ENCODE measurements at regions not wholly inside any gene's neighbourhood (a gene's known extent, or its start where the extent isn't known, plus 50 kb on each side); places are given as distances from the start of the nearest gene placed in this dataset.

DNA sequence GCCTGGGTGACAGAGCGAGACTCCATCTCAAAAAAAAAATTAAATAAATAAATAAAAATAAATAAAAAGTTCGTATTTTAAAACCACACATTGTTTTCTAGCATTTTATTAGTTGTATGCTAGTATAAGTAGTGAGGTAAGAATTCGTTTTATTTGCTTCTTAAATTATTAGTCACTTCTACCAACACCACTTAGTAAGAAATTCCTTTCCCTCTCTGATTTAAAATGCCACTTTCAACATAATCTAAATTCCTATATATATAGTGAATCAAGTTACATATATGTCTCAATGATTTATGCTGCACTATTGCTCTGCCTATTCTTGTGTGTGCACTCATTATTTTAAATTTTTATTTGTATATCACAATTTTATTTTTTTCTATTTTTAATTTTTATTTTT, 72.1 kb downstream of the MAGEC1 start:
- ChIA-PET POLR2A (no interaction called here), CTCF (no interaction called here)
- H3K9me3 Mint-ChIP-seq = peaks cover 34% of the 10 kb centered on the region
- H3K36me3 Mint-ChIP-seq = peaks cover 9% of the 10 kb centered on the region; the same call in 1 of the 2 replicates
- ATAC-seq (no peak), DNase-seq (ENCODE audit: low spot score) (no peak)
- no peaks in the 10 kb centered on the region; the same call in 1 of the 2 replicates for H3K27me3 Mint-ChIP-seq (ENCODE audit: low read depth)
- H3K27ac Mint-ChIP-seq = no peak overlapping the region
- H3K4me1 Mint-ChIP-seq = no peaks in the 10 kb centered on the region
- no peak overlapping the region for H3K4me3 Mint-ChIP-seq
- TF ChIP-seq NR2C2 (CRISPR knock-in tag; IDR thresholded peaks at IDR 0.05) = no peak
- TF ChIP-seq NFATC4 (CRISPR knock-in tag; IDR thresholded peaks at IDR 0.05) = no peak
- TF ChIP-seq IRF1 (CRISPR knock-in tag; IDR thresholded peaks at IDR 0.05) = no peak
- TF ChIP-seq, protein P1, sequence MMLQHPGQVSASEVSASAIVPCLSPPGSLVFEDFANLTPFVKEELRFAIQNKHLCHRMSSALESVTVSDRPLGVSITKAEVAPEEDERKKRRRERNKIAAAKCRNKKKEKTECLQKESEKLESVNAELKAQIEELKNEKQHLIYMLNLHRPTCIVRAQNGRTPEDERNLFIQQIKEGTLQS (CRISPR knock-in tag; conservative IDR thresholded peaks at IDR 0.05) = no peak
- no peak for TF ChIP-seq RORB (CRISPR knock-in tag; IDR thresholded peaks at IDR 0.05)
- TF ChIP-seq SMAD3 (CRISPR knock-in tag; IDR thresholded peaks at IDR 0.05; ENCODE audit: borderline replicate concordance) = no peak
- no peak for TF ChIP-seq GRHL2 (CRISPR knock-in tag; IDR thresholded peaks at IDR 0.05; ENCODE audit: insufficient replicate concordance, severe bottlenecking)
- TF ChIP-seq ZNF263 (CRISPR knock-in tag; IDR thresholded peaks at IDR 0.05; ENCODE audit: low read depth) = no peak
- no peak for TF ChIP-seq USF2 (CRISPR knock-in tag; IDR thresholded peaks at IDR 0.05)
- no peak for TF ChIP-seq NR1H2 (CRISPR knock-in tag; IDR thresholded peaks at IDR 0.05)
- no peak for TF ChIP-seq MYBL2 (CRISPR knock-in tag; IDR thresholded peaks at IDR 0.05)
- no peak for TF ChIP-seq IRF2 (CRISPR knock-in tag; IDR thresholded peaks at IDR 0.05; ENCODE audit: borderline replicate concordance, low read depth)
- no peak for TF ChIP-seq NFYB (CRISPR knock-in tag; conservative IDR thresholded peaks at IDR 0.05; ENCODE audit: low read depth)
- TF ChIP-seq SP1 (CRISPR knock-in tag; conservative IDR thresholded peaks at IDR 0.05) = no peak
- TF ChIP-seq ZMAT4 (CRISPR knock-in tag; IDR thresholded peaks at IDR 0.05) = no peak

GRCh38 chrX:141969706-141970105, 66.0 kb downstream of the MAGEC1 start:
- POLR2A ChIA-PET = no interaction called here
- DNase-seq (ENCODE audit: low spot score) (no peak), ATAC-seq (no peak)
- peaks cover 12% of the 10 kb centered on the region for H3K9me3 Mint-ChIP-seq
- CTCF ChIA-PET = no interaction called here
- H3K36me3 Mint-ChIP-seq = peaks cover 10% of the 10 kb centered on the region
- TF ChIP-seq ATF1 (CRISPR knock-in tag; IDR thresholded peaks at IDR 0.05) (no peak), IRF2 (CRISPR knock-in tag; IDR thresholded peaks at IDR 0.05; ENCODE audit: borderline replicate concordance, low read depth) (no peak), ZBTB43 (CRISPR knock-in tag; IDR thresholded peaks at IDR 0.05) (no peak), GTF2I (CRISPR knock-in tag; conservative IDR thresholded peaks at IDR 0.05) (no peak), GRHL2 (CRISPR knock-in tag; IDR thresholded peaks at IDR 0.05; ENCODE audit: insufficient replicate concordance, severe bottlenecking) (no peak), JAZF1 (CRISPR knock-in tag; IDR thresholded peaks at IDR 0.05) (no peak), PRRX2 (CRISPR knock-in tag; IDR thresholded peaks at IDR 0.05) (no peak), RELA (CRISPR knock-in tag; IDR thresholded peaks at IDR 0.05; ENCODE audit: borderline replicate concordance) (no peak), ZNF671 (CRISPR knock-in tag; IDR thresholded peaks at IDR 0.05) (no peak), MLX (CRISPR knock-in tag; IDR thresholded peaks at IDR 0.05) (no peak)
- TF ChIP-seq, protein P2, sequence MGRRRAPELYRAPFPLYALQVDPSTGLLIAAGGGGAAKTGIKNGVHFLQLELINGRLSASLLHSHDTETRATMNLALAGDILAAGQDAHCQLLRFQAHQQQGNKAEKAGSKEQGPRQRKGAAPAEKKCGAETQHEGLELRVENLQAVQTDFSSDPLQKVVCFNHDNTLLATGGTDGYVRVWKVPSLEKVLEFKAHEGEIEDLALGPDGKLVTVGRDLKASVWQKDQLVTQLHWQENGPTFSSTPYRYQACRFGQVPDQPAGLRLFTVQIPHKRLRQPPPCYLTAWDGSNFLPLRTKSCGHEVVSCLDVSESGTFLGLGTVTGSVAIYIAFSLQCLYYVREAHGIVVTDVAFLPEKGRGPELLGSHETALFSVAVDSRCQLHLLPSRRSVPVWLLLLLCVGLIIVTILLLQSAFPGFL (CRISPR knock-in tag; IDR thresholded peaks at IDR 0.05; ENCODE audit: borderline replicate concordance) = no peak
- H3K27ac Mint-ChIP-seq = no peak overlapping the region
- no peaks in the 10 kb centered on the region for H3K4me1 Mint-ChIP-seq
- no peak overlapping the region for H3K4me3 Mint-ChIP-seq
- H3K27me3 Mint-ChIP-seq (ENCODE audit: low read depth) = no peaks in the 10 kb centered on the region; the same call in 1 of the 2 replicates
